ENCODE measurements at regions not wholly inside any gene's neighbourhood (a gene's known extent, or its start where the extent isn't known, plus 50 kb on each side); places are given as distances from the start of the nearest gene placed in this dataset.

- no peak overlapping the region for H3K4me3 ChIP-seq (ENCODE audit: extremely low read depth in 1 of 4, insufficient read depth in 2 of 4, low read depth in 3 of 4, low read length in 4 of 4)
- ChIA-PET POLR2A (ENCODE audit: partially characterized antibody) (no interaction called here), CTCF (ENCODE audit: partially characterized antibody) (interaction anchor here (0.9 to 1.9 kb wide), 4 partner anchors 12 to 48 kb away, joined by 3 to 6 read pairs (median 3); no protein-coding TSS in a partner anchor)
- no peaks in the 10 kb centered on the region for H3K23me2 ChIP-seq (ENCODE audit: low read depth, low read length)
- no peak overlapping the region for H2BK12ac ChIP-seq (ENCODE audit: low read depth, low read length)
- H3K9me3 ChIP-seq (ENCODE audit: insufficient read depth in 2 of 2, low read depth in 1 of 2, low read length in 1 of 2): no peaks in the 10 kb centered on the region
- H3K27me3 ChIP-seq (replicated peaks in 1 of 4; ENCODE audit: control insufficient read depth in 3 of 4, extremely low read depth in 1 of 4, insufficient read depth in 3 of 4, low read length in 3 of 4): peaks cover 0 to 1% (median 0%) of the 10 kb centered on the region in 4 experiments; a peak in 1 of 7 replicates
- H4K20me1 ChIP-seq (replicated peaks in 1 of 2; ENCODE audit: control insufficient read depth in 1 of 2, insufficient read depth in 2 of 2, low read length in 2 of 2): no peaks in the 10 kb centered on the region
- no peak overlapping the region for H3K4me2 ChIP-seq (ENCODE audit: insufficient read depth in 1 of 2, low read depth in 2 of 2, low read length in 2 of 2)
- no peak overlapping the region for H3K18ac ChIP-seq (ENCODE audit: extremely low read depth, low read length)
- no peak overlapping the region for H2AK5ac ChIP-seq (ENCODE audit: low read depth, low read length)
- no peak overlapping the region for H3K14ac ChIP-seq (ENCODE audit: insufficient read length)
- no peaks in the 10 kb centered on the region for H3K79me2 ChIP-seq (ENCODE audit: control insufficient read depth in 1 of 2, insufficient read depth in 2 of 2, low read length in 2 of 2)
- H4K8ac ChIP-seq (ENCODE audit: extremely low read depth, insufficient read depth, low read length): no peak overlapping the region
- no peak overlapping the region for H3K4ac ChIP-seq (replicated peaks; ENCODE audit: insufficient read length, low read depth, low read length)
- no peak overlapping the region for H3K9ac ChIP-seq (replicated peaks in 1 of 4; ENCODE audit: extremely low read depth in 1 of 4, low read depth in 3 of 4, low read length in 3 of 4)
- no peak overlapping the region for H2BK15ac ChIP-seq (ENCODE audit: low read length)
- no peak overlapping the region for H3K27ac ChIP-seq (ENCODE audit: low read depth, low read length)
- no peak overlapping the region for H3K56ac ChIP-seq (replicated peaks; ENCODE audit: insufficient read length, low read depth, low read length)
- no peak overlapping the region for H4K91ac ChIP-seq (replicated peaks; ENCODE audit: insufficient read length, low read length)
- H3K79me1 ChIP-seq (ENCODE audit: low read depth, low read length): no peaks in the 10 kb centered on the region
- H2BK120ac ChIP-seq (replicated peaks; ENCODE audit: low read depth, low read length): no peak overlapping the region
- H4K5ac ChIP-seq (ENCODE audit: insufficient read length, low read depth, low read length): no peak overlapping the region
- H3K4me1 ChIP-seq (replicated peaks in 1 of 4; ENCODE audit: control insufficient read depth in 3 of 4, insufficient read depth in 4 of 4, low read length in 3 of 4): no peaks in the 10 kb centered on the region
- FAIRE-seq (no peak), DNase-seq (ENCODE audit: low read depth in 1 of 2, low spot score in 2 of 2) (no peak)
- H2BK20ac ChIP-seq (ENCODE audit: low read length): no peak overlapping the region
- H3K36me3 ChIP-seq (ENCODE audit: control insufficient read depth in 2 of 4, insufficient read depth in 4 of 4, low read length in 3 of 4): no peaks in the 10 kb centered on the region
- WGBS, 2 experiments (ENCODE audit: extremely low coverage in 1 of 2, insufficient coverage in 1 of 2, insufficient read length in 1 of 2, insufficient replicate concordance in 2 of 2, low coverage in 1 of 2, low lambda C conversion rate in 2 of 2, missing lambda C conversion rate in 1 of 2): 97% methylated on average over 5 of the region's 5 CpGs; no CpG with 5 or more reads in 1 of the 2 experiments
- no peak overlapping the region for H2BK5ac ChIP-seq (ENCODE audit: low read depth, low read length)
- TF ChIP-seq RAD21 (IDR thresholded peaks at IDR 0.05 in 1 of 2, conservative IDR thresholded peaks at IDR 0.05 in 1 of 2; ENCODE audit: low read depth in 2 of 2, low read length in 2 of 2) (peak in 1 of 2 experiments; percentile 15; a peak in 1 of 4 replicates), MAFK (IDR thresholded peaks at IDR 0.05; ENCODE audit: low read depth, low read length) (no peak), BRCA1 (IDR thresholded peaks at IDR 0.05; ENCODE audit: low read depth, low read length) (no peak)
- H3K23ac ChIP-seq (ENCODE audit: insufficient read length): no peak overlapping the region
- 0 out of 2 replicates have a peak overlapping the region, but pooled peaks have one; percentile 25 for H2AFZ ChIP-seq (ENCODE audit: low read length)
Measured at GRCh38 chr12:84779169-84779568, 133.4 kb downstream of the SLC6A15 start.

All from H1 (cell line).